ENCODE measurements at regions not wholly inside any gene's neighbourhood (a gene's known extent, or its start where the extent isn't known, plus 50 kb on each side); places are given as distances from the start of the nearest gene placed in this dataset.

DNA sequence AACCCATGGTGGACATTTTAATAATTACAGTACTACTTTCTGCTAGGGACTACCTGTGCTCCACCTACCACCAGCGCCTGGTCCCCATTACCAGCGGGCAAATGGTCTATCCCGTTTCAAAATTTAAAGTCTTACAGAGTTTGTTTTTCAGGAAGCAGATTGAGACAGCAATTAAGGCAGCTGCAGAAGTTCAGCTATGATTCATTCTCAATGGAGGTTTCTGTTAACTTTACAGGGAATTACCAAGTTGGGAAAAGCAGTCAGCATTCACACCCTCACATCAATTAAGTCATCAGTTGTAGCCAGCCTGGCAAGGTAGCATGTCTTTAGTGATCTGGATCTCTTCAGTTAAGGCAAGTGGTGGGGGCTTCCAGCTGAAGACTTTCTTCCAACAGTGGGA is 410.6 kb upstream of the DAB2 start:
- TF ChIP-seq, protein P1, sequence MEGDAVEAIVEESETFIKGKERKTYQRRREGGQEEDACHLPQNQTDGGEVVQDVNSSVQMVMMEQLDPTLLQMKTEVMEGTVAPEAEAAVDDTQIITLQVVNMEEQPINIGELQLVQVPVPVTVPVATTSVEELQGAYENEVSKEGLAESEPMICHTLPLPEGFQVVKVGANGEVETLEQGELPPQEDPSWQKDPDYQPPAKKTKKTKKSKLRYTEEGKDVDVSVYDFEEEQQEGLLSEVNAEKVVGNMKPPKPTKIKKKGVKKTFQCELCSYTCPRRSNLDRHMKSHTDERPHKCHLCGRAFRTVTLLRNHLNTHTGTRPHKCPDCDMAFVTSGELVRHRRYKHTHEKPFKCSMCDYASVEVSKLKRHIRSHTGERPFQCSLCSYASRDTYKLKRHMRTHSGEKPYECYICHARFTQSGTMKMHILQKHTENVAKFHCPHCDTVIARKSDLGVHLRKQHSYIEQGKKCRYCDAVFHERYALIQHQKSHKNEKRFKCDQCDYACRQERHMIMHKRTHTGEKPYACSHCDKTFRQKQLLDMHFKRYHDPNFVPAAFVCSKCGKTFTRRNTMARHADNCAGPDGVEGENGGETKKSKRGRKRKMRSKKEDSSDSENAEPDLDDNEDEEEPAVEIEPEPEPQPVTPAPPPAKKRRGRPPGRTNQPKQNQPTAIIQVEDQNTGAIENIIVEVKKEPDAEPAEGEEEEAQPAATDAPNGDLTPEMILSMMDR (conservative IDR thresholded peaks at IDR 0.05; ENCODE audit: low read depth, low read length) = no peak
- no peak for TF ChIP-seq EZH2 (IDR thresholded peaks at IDR 0.05; ENCODE audit: borderline replicate concordance, low read depth, low read length, poor library complexity, severe bottlenecking)

Data from A673 (cell line).